Esophagus muscularis mucosa (tissue), 3 donors: ENCODE measurements at regions not wholly inside any gene's neighbourhood (a gene's known extent, or its start where the extent isn't known, plus 50 kb on each side); places are given as distances from the start of the nearest gene placed in this dataset.

Experiments used
- POLR2AphosphoS5 ChIP-seq, 2 donors: sonication (generic); formaldehyde crosslinking; IDR thresholded peaks; one replicate each; pipeline ENCODE4 v1.6.1; 2017; ENCODE audit warnings: antibody characterized with exemption in 2 of 2
- TF ChIP-seq, protein P1 (sequence below), 3 experiments: fragments of 200-600 bp in 2 of 3; fragments of 450-650 bp in 1 of 3; sonication (generic) in 2 of 3; IDR thresholded peaks; one replicate each; pipeline ENCODE4 v1.5.1; 2017 to 2019; ENCODE audit warnings: antibody characterized with exemption in 3 of 3, mild to moderate bottlenecking in 2 of 3, moderate library complexity in 1 of 3

GRCh38 chr12:4044101-4044500 is 170.9 kb upstream of the PARP11 start:
- TF ChIP-seq, protein P1, sequence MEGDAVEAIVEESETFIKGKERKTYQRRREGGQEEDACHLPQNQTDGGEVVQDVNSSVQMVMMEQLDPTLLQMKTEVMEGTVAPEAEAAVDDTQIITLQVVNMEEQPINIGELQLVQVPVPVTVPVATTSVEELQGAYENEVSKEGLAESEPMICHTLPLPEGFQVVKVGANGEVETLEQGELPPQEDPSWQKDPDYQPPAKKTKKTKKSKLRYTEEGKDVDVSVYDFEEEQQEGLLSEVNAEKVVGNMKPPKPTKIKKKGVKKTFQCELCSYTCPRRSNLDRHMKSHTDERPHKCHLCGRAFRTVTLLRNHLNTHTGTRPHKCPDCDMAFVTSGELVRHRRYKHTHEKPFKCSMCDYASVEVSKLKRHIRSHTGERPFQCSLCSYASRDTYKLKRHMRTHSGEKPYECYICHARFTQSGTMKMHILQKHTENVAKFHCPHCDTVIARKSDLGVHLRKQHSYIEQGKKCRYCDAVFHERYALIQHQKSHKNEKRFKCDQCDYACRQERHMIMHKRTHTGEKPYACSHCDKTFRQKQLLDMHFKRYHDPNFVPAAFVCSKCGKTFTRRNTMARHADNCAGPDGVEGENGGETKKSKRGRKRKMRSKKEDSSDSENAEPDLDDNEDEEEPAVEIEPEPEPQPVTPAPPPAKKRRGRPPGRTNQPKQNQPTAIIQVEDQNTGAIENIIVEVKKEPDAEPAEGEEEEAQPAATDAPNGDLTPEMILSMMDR (IDR thresholded peaks at IDR 0.05): no peak
- TF ChIP-seq POLR2AphosphoS5 (IDR thresholded peaks at IDR 0.05): no peak
